OCI-LY7 (cell line): ENCODE measurements at regions not wholly inside any gene's neighbourhood (a gene's known extent, or its start where the extent isn't known, plus 50 kb on each side); places are given as distances from the start of the nearest gene placed in this dataset.
A peak's percentile ranks its signal among the peaks of the same experiment; 100 is the strongest.

Source experiments
- BruUV-seq: library from RNA; stranded (reverse); fragments of 400-500 nt; replicated peaks from 2 replicates; lab custom pipeline; 2021; lab: Mats Ljungman, UMichigan
- CTCF ChIA-PET: fragments of 300-600 bp; sonication (Branson Sonifier 250); formaldehyde crosslinking; loops from one replicate; lab custom pipeline; 2022; ENCODE audit warnings: antibody characterized with exemption; ENCODE audit not compliant: unreplicated experiment; lab: Charles Lee
- POLR2A ChIA-PET: fragments of 300-600 bp; sonication (Branson Sonifier 250); formaldehyde crosslinking; loops from one replicate; lab custom pipeline; 2022; ENCODE audit warnings: antibody characterized with exemption; lab: Charles Lee
- DNase-seq: peaks from one replicate; pipeline ENCODE4 v3.0.0-alpha.2; 2015; ENCODE audit warnings: low spot score
- H2AFZ ChIP-seq: fragments of 200-600 bp; sonication (generic), shearing (Covaris generic); 2 replicates; pipeline ENCODE4 v1.6.1; 2014; ENCODE audit warnings: mild to moderate bottlenecking, antibody characterized with exemption, low read length, moderate library complexity
- H3K27ac ChIP-seq: fragments of 200-600 bp; sonication (generic); 2 replicates; pipeline ENCODE4 v1.5.1; 2014; ENCODE audit warnings: mixed run types, low read depth, mild to moderate bottlenecking, moderate library complexity, low read length, inconsistent platforms; ENCODE audit not compliant: poor library complexity, severe bottlenecking
- H3K36me3 ChIP-seq: fragments of 200-600 bp; sonication (generic); 2 replicates; pipeline ENCODE4 v1.6.1; 2014; ENCODE audit warnings: mild to moderate bottlenecking, antibody characterized with exemption, low read length, moderate library complexity, mixed read lengths; ENCODE audit not compliant: insufficient read depth
- H3K4me1 ChIP-seq: fragments of 200-600 bp; sonication (generic); 2 replicates; pipeline ENCODE4 v1.5.1; 2014; ENCODE audit warnings: mild to moderate bottlenecking, low read length; ENCODE audit not compliant: insufficient read depth, poor library complexity, severe bottlenecking
- H3K4me2 ChIP-seq: fragments of 200-600 bp; sonication (generic); 2 replicates; pipeline ENCODE4 v1.6.1; 2014; ENCODE audit warnings: mild to moderate bottlenecking, low read length
- H3K4me3 ChIP-seq: fragments of 200-600 bp; sonication (generic); 2 replicates; pipeline ENCODE4 v1.5.1; 2014; ENCODE audit warnings: mild to moderate bottlenecking, low read depth, low read length; ENCODE audit not compliant: poor library complexity, severe bottlenecking
- H3K79me2 ChIP-seq: fragments of 200-600 bp; sonication (generic); 2 replicates; pipeline ENCODE4 v1.6.1; 2016; ENCODE audit warnings: low read depth, mild to moderate bottlenecking, low read length, moderate library complexity, mixed read lengths; ENCODE audit not compliant: insufficient read depth
- H3K9me2 ChIP-seq: fragments of 200-600 bp; sonication (generic); 2 replicates; pipeline ENCODE4 v1.6.1; 2016; ENCODE audit warnings: mild to moderate bottlenecking, low read length, mixed read lengths; ENCODE audit not compliant: insufficient read depth
- H3K9me3 ChIP-seq: fragments of 200-600 bp; sonication (generic); 2 replicates; pipeline ENCODE4 v1.6.1; 2014; ENCODE audit warnings: mild to moderate bottlenecking, mixed run types, low read length, mixed read lengths
- H4K20me1 ChIP-seq: fragments of 200-600 bp; sonication (generic); 2 replicates; pipeline ENCODE4 v1.6.1; 2014; ENCODE audit warnings: mild to moderate bottlenecking, antibody characterized with exemption, low read length, moderate library complexity, mixed read lengths; ENCODE audit not compliant: insufficient read depth
- EZH2phosphoT487 ChIP-seq: fragments of 200-600 bp; sonication (generic); IDR thresholded peaks from 2 replicates; pipeline ENCODE4 v1.6.1; 2018; ENCODE audit warnings: low read depth, borderline replicate concordance, mild to moderate bottlenecking, mixed run types, antibody characterized with exemption, low read length, moderate library complexity, mixed read lengths
- intact Hi-C: fragments of 100-400 bp; cut with micrococcal nuclease; formaldehyde crosslinking; loops from one replicate; pipeline ENCODE4 v1.10.0; 2022; ENCODE audit not compliant: unreplicated experiment
- TF ChIP-seq, protein P1 (sequence below): fragments of 200-600 bp; sonication (generic); conservative IDR thresholded peaks from 2 replicates; pipeline ENCODE4 v1.5.1; 2014; ENCODE audit warnings: mild to moderate bottlenecking, antibody characterized with exemption, low read length, moderate library complexity, mixed read lengths

GRCh38 chr17:14619821-14620220 lies 318.9 kb downstream of the HS3ST3B1 start:
- H2AFZ ChIP-seq: no peak overlapping the region
- peaks cover 50% of the 10 kb centered on the region for H3K4me1 ChIP-seq
- BruUV-seq: no TSS peak
- no peak overlapping the region for H3K27ac ChIP-seq
- ChIA-PET POLR2A (no interaction called here), CTCF (no interaction called here)
- intact Hi-C loops: loop anchor here (5.0 to 10.0 kb wide), 3 partner anchors 63 to 263 kb away; no protein-coding TSS in a partner anchor
- no peaks in the 10 kb centered on the region for H3K9me2 ChIP-seq
- TF ChIP-seq, protein P1, sequence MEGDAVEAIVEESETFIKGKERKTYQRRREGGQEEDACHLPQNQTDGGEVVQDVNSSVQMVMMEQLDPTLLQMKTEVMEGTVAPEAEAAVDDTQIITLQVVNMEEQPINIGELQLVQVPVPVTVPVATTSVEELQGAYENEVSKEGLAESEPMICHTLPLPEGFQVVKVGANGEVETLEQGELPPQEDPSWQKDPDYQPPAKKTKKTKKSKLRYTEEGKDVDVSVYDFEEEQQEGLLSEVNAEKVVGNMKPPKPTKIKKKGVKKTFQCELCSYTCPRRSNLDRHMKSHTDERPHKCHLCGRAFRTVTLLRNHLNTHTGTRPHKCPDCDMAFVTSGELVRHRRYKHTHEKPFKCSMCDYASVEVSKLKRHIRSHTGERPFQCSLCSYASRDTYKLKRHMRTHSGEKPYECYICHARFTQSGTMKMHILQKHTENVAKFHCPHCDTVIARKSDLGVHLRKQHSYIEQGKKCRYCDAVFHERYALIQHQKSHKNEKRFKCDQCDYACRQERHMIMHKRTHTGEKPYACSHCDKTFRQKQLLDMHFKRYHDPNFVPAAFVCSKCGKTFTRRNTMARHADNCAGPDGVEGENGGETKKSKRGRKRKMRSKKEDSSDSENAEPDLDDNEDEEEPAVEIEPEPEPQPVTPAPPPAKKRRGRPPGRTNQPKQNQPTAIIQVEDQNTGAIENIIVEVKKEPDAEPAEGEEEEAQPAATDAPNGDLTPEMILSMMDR: no peak
- TF ChIP-seq EZH2phosphoT487: no peak
- H3K4me2 ChIP-seq: no peak overlapping the region
- DNase-seq: no peak
- no peak overlapping the region for H3K4me3 ChIP-seq
- H4K20me1 ChIP-seq: no peaks in the 10 kb centered on the region
- H3K9me3 ChIP-seq: peaks cover 2% of the 10 kb centered on the region; the same call in 1 of the 2 replicates
- H3K79me2 ChIP-seq: no peaks in the 10 kb centered on the region
- no peaks in the 10 kb centered on the region; the same call in 1 of the 2 replicates for H3K36me3 ChIP-seq

DNA sequence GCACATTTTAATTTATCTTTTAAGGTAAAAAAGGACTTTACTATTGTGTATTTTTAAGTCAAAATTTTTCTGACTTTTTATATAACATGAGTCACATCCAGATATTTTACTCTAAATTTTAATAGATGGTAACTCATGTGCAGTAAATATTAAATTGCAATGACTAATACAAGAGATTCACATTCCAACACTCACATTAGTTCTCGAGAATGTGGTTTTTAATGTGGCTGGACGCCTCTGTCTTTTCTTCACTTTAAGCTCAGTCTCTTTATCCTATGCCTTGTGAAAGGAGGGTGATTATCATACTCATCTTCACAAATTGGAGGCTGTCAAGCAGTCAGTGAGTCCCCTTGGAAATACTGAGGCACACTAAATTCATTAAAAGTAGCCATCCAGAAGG lies 315.6 kb downstream of the HS3ST3B1 start:
- Histone ChIP-seq H3K4me3 (no peak overlapping the region), H3K9me2 (no peaks in the 10 kb centered on the region), H3K36me3 (no peaks in the 10 kb centered on the region; the same call in 1 of the 2 replicates), H3K4me2 (no peak overlapping the region), H4K20me1 (no peaks in the 10 kb centered on the region), H3K27ac (no peak overlapping the region), H3K79me2 (no peaks in the 10 kb centered on the region), H3K9me3 (peaks cover 17% of the 10 kb centered on the region; the same call in 1 of the 2 replicates), H3K4me1 (peaks cover 20% of the 10 kb centered on the region), H2AFZ (no peak overlapping the region; the same call in 1 of the 2 replicates)
- TF ChIP-seq, protein P1: no peak
- TF ChIP-seq EZH2phosphoT487: no peak
- ChIA-PET CTCF (no interaction called here), POLR2A (no interaction called here)
- intact Hi-C loops: loop anchor here (10.0 kb wide), 1 partner anchor 192 kb away; no protein-coding TSS in a partner anchor
- no TSS peak for BruUV-seq
- no peak for DNase-seq

- DNase-seq: peak; percentile 58
- Histone ChIP-seq H3K9me3 (peaks cover 27% of the 10 kb centered on the region; the same call in 1 of the 2 replicates), H3K4me1 (peaks cover 18% of the 10 kb centered on the region), H3K4me3 (peak overlapping the region; percentile 25), H4K20me1 (no peaks in the 10 kb centered on the region), H3K79me2 (no peaks in the 10 kb centered on the region), H3K9me2 (no peaks in the 10 kb centered on the region), H3K27ac (peak overlapping the region; percentile 64), H2AFZ (peak overlapping the region; percentile 92), H3K36me3 (peaks cover 9% of the 10 kb centered on the region; the same call in 1 of the 2 replicates), H3K4me2 (peak overlapping the region; percentile 35)
- BruUV-seq: no TSS peak
- ChIA-PET CTCF (no interaction called here), POLR2A (interaction anchor here (0.6 to 1.1 kb wide), 3 partner anchors 10 to 156 kb away, joined by 3 read pairs; no protein-coding TSS in a partner anchor)
- intact Hi-C loops: no loop called here
- TF ChIP-seq EZH2phosphoT487: no peak
- TF ChIP-seq, protein P1: no peak
Observed at GRCh38 chr17:14605267-14605599, 304.4 kb downstream of the HS3ST3B1 start.
